Thymus (tissue), 11 donors: ENCODE measurements at regions not wholly inside any gene's neighbourhood (a gene's known extent, or its start where the extent isn't known, plus 50 kb on each side); places are given as distances from the start of the nearest gene placed in this dataset.
"Not testable (repeated sequence)": the region's sequence is repeated elsewhere in the genome, so short reads cannot be mapped to it uniquely, and the experiment has no call there.

Experiments
- DNase-seq, 9 donors: peaks; one replicate each; pipeline ENCODE4 v3.0.0-alpha.2; 2013; ENCODE audit warnings: low spot score in 9 of 9, low read depth in 6 of 9, missing footprints in 1 of 9
- H3K27ac ChIP-seq, 2 donors: one replicate each; pipeline ENCODE4 v1.5.1; 2013; ENCODE audit warnings: control low read depth in 1 of 2, low read depth in 1 of 2, low read length in 1 of 2, mild to moderate bottlenecking in 1 of 2, moderate library complexity in 1 of 2
- H3K27me3 ChIP-seq, 2 donors: one replicate each; pipeline ENCODE4 v1.5.1; 2013; ENCODE audit warnings: low read length in 1 of 2; ENCODE audit not compliant: control insufficient read depth in 2 of 2, insufficient read depth in 1 of 2
- H3K36me3 ChIP-seq, 2 donors: one replicate each; pipeline ENCODE4 v1.5.1; 2013; ENCODE audit warnings: low read length in 1 of 2, mild to moderate bottlenecking in 1 of 2, moderate library complexity in 1 of 2; ENCODE audit not compliant: control insufficient read depth in 2 of 2, insufficient read depth in 2 of 2
- H3K4me1 ChIP-seq, 2 donors: one replicate each; pipeline ENCODE4 v1.5.1; 2013; ENCODE audit warnings: low read length in 2 of 2; ENCODE audit not compliant: control insufficient read depth in 2 of 2, insufficient read depth in 2 of 2
- H3K4me3 ChIP-seq, 2 donors: one replicate each; pipeline ENCODE4 v1.5.1; 2013; ENCODE audit warnings: low read length in 2 of 2, control low read depth in 1 of 2, mild to moderate bottlenecking in 1 of 2
- H3K9me3 ChIP-seq, 2 donors: one replicate each; pipeline ENCODE4 v1.5.1; 2013; ENCODE audit warnings: low read length in 1 of 2, mild to moderate bottlenecking in 1 of 2; ENCODE audit not compliant: control insufficient read depth in 2 of 2, insufficient read depth in 1 of 2
- WGBS: extraction: QIAGEN DNeasy Blood & Tissue Kit; methylation state at CpG from one replicate; pipeline ENCODE4 v1.1.7; 2013; 5-methylcytosine and 5-hydroxymethylcytosine counted together
- donor health status: healthy.

DNA sequence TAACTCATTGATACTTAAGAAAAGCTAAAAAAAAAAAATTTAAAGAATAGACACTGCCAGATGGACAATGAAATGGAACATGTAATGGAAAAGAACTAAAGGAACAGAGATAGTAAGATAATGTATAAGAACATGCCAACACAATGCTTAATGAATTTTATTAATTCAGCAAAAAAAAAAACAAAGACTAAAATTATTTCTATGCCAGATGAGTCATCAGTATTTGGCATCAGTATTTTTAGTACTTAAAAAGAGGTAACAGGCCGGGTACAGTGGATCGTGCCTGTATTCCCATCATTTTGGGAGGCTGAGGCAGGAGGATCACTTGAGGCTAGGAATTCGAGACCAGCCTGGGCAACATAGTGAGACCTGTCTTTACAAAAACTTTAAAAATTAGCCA, 168.5 kb downstream of the CYB561 start:
- Histone ChIP-seq H3K4me1 (no peaks in the 10 kb centered on the region), H3K9me3 (no peaks in the 10 kb centered on the region), H3K36me3 (no peaks in the 10 kb centered on the region), H3K4me3 (no peak overlapping the region), H3K27ac (no peak overlapping the region), H3K27me3 (no peaks in the 10 kb centered on the region)
- 97% methylated on average over 3 of the region's 3 CpGs for WGBS
- DNase-seq = no peak

DNA sequence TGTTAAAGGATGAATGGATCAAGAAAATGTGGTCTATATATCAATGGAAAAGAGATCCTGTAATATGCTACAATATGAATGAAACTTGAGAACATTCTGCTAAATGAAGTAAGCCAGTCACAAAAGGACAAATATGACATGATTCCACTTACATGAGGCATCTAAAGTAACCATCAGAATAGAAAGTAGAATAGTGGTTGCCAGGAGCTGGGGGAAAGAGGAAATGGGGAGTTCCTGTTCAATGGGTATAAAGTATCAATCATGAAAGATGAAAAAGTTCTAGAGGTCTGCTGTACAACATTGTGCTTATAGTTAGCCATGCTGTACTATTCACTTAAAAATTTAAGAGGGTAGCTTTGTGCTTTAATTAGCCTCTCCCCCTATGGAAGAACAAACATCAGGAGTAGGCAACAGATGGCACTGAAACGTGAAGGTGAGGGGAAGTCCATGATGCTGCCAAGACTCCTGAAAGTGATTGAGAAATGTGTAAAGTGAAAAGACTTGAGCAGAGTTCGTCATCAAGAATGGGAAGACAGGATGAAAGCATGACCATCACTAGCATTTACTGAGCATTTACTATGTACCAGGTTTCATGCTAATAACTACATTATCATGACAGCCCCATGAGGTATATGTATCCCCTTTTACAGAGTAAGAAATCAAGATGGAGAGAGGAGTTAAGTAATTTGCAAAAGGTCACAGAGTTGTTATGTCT, 167.2 kb downstream of the CYB561 start:
- no peak for DNase-seq
- Histone ChIP-seq H3K27me3 (no peaks in the 10 kb centered on the region), H3K4me3 (no peak overlapping the region), H3K4me1 (no peaks in the 10 kb centered on the region), H3K9me3 (no peaks in the 10 kb centered on the region), H3K36me3 (no peaks in the 10 kb centered on the region), H3K27ac (no peak overlapping the region)
- WGBS = 94% methylated on average over 2 of the region's 2 CpGs

DNA sequence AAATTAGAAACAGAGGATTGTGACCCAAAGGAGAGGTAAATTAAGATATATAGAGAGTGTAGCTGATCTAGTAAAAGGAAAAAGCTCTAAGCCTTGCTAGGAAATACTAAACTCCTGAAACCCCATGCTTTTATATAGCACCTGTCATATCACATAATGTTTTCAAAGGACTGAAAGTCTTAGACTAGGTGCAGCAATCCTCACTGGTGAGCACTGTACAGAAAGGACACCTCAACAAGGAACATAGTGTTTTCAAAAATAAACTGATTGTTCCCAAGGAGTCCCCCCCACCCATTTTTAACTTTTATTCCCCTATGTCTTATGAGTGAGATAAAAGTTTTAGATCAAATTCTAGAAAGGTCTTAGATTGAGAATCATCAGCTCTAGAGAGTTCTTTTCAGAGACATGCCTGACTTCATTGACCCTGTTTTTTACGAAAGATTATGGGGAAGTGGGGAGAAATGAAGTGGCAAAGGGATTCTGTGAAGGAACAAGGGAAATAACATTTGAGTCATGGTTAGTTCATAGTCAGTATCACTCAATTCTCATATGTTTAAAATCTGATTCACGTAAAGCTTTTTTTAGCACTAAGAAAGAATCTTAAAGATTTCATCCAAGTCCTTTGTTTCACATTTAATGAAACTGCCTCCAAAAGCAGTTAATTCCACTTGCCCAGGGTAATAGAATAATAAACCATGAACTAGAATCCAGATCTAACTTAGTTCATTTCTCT, 166.4 kb downstream of the CYB561 start:
- Histone ChIP-seq H3K4me1 (no peaks in the 10 kb centered on the region), H3K27ac (no peak overlapping the region), H3K27me3 (no peaks in the 10 kb centered on the region), H3K9me3 (no peaks in the 10 kb centered on the region), H3K4me3 (no peak overlapping the region), H3K36me3 (no peaks in the 10 kb centered on the region)
- no peak for DNase-seq
- WGBS = 94% methylated on average over 2 of the region's 2 CpGs

DNA sequence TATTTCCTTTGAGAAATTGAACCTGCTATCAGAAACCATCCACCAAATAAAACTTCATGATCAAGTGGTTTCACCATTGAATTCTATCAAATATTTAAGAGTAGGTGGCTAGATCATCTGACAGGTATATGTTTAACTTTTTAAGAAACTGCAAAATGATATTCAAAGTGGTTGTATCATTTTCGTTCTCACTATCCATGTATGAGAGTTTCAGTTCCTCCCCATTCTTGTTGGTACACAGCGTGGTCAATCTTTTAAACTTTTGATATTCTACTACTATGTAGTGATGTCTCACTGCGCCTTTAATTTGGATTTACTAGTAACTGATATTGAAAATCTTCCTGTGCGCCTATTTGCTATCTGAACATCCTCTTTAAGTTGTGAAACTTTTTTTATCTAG, 163.7 kb downstream of the CYB561 start:
- Histone ChIP-seq H3K27ac (no peak overlapping the region), H3K27me3 (no peaks in the 10 kb centered on the region), H3K9me3 (peaks cover 0 to 3% of the 10 kb centered on the region in 2 donors), H3K4me3 (no peak overlapping the region), H3K4me1 (no peaks in the 10 kb centered on the region), H3K36me3 (no peaks in the 10 kb centered on the region)
- WGBS = 97% methylated on average over 4 of the region's 4 CpGs
- no peak for DNase-seq

DNA sequence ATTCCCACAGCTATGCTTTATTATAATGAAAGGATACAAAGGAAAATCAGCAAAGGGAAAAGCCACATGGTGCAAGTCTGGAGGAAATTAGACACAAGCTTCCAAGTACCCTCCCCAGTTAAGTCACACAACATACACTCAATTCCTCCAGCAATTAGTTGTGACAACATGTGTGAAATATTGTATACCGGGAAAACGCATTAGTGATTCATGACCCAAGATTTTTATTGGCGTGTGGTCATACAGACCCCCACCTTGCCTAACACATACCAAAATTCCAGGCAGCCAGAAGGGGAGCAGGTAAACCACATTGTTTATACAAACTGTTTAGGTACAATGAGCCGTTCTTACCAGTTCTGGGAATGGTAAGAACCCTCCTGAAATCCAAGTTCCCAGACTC, 160.6 kb downstream of the CYB561 start:
- Histone ChIP-seq H3K9me3 (peaks cover 0 to 3% of the 10 kb centered on the region in 2 donors), H3K4me3 (no peak overlapping the region), H3K27me3 (no peaks in the 10 kb centered on the region), H3K4me1 (no peaks in the 10 kb centered on the region), H3K36me3 (no peaks in the 10 kb centered on the region), H3K27ac (no peak overlapping the region)
- WGBS = 99% methylated on average over 4 of the region's 4 CpGs
- no peak for DNase-seq

DNA sequence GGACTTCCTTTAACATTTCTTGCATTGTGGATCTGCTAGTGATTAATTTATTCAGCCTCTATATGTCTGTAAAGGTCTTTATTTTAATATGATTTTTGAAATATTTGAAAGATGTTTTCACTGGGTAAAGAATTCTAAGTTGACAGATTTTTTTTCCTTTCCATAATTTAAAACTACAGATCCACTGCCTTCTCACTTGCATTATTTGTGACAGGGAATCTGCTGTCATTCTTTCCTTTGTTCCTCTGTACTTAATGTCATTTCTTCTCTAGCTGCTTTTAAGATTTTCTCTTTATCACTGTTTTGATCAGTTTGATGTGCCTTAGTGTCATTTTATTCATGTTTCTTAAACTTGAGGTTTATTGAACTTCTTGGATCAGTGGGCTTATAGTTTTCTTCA, 159.9 kb downstream of the CYB561 start:
- Histone ChIP-seq H3K4me1 (no peaks in the 10 kb centered on the region), H3K27me3 (no peaks in the 10 kb centered on the region), H3K9me3 (peaks cover 0 to 3% of the 10 kb centered on the region in 2 donors), H3K27ac (no peak overlapping the region), H3K36me3 (no peaks in the 10 kb centered on the region), H3K4me3 (no peak overlapping the region)
- DNase-seq = no peak

DNA sequence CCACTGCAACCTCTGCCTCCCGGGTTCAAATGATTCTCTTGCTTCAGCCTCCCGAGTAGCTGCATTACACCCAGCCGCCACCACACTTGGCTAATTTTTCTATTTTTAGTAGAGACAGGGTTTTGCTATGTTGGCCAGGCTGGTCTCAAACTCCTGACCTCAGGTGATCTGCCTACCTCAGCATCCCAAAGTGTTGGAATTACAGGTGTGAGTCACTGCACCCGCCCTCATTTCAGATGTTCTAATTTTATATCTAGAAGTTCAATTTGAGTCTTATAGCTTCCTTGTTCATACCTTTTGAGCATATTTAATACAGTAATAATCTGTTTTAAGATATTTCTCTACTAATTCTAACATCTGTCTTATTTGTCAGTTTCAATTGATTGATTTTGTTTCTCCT, 159.1 kb downstream of the CYB561 start:
- H3K36me3 ChIP-seq, H3K4me3 ChIP-seq, H3K27me3 ChIP-seq, H3K9me3 ChIP-seq, H3K4me1 ChIP-seq, DNase-seq, H3K27ac ChIP-seq: not testable (repeated sequence)
- over 99% methylated on average over 4 of the region's 4 CpGs for WGBS

DNA sequence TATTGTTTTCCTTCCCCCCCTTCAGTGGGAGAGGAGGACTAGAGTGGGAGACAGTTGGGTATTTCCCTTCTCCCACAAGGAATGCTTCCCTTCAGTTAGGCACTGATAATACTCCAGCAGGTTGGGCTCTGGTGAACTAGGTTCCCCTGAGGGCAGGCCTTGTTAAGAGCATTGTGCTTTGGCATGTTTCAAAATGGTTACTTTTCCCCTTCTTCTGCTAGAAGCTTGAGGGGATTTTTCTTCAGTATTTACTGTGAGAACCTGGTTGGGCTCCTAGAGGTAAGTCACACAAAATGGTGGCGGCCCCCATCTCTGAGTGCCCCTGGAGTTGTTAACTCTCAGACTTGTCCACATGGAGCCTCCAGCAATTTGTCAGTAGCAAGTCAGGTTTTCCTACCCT, 156.2 kb downstream of the CYB561 start:
- Histone ChIP-seq H3K27ac (no peak overlapping the region), H3K27me3 (no peaks in the 10 kb centered on the region), H3K36me3 (no peaks in the 10 kb centered on the region), H3K4me3 (no peak overlapping the region), H3K4me1 (no peaks in the 10 kb centered on the region), H3K9me3 (peaks cover 0 to 3% of the 10 kb centered on the region in 2 donors)
- WGBS = 100% methylated on average over 1 of the region's 1 CpG
- DNase-seq = no peak

DNA sequence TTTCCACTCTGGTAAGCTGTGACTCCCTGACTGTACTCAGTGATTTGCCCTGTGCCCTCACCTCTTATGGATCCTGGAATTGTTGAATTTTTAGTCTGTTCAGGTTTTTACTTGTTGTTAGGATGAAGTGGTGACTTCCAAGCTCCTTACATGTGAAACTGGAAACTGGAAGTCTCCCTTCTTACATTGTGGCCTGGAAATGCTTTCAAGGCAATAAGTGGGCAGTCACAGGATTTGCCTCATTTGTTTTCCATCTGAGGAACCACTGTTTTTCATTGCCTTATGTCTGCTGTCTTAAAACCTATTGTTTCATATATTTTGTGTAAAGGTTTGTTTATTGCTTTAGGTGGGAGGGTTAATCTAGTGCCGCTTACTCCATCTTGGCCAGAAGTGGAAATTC, 155.8 kb downstream of the CYB561 start:
- Histone ChIP-seq H3K4me1 (no peaks in the 10 kb centered on the region), H3K9me3 (peaks cover 0 to 3% of the 10 kb centered on the region in 2 donors), H3K27ac (no peak overlapping the region), H3K36me3 (no peaks in the 10 kb centered on the region), H3K27me3 (no peaks in the 10 kb centered on the region), H3K4me3 (no peak overlapping the region)
- DNase-seq = no peak
- 96% methylated on average over 1 of the region's 1 CpG for WGBS
